Lower lobe of right lung (tissue), 2 donors: ENCODE measurements at regions not wholly inside any gene's neighbourhood (a gene's known extent, or its start where the extent isn't known, plus 50 kb on each side); places are given as distances from the start of the nearest gene placed in this dataset.

Experiments used
- ATAC-seq, 2 donors: fragments of 200-7000 bp; cut with Tn5 transposase; one replicate each; pipeline ENCODE4 v1.9.1; 2020 to 2022; ENCODE audit warnings: mild to moderate bottlenecking in 2 of 2, moderate library complexity in 2 of 2
- DNase-seq: peaks from one replicate; pipeline ENCODE4 v3.0.0-alpha.2; 2020
- H3K27ac ChIP-seq: fragments of 200-600 bp; one replicate; pipeline ENCODE4 v1.8.0; 2022
- H3K27me3 ChIP-seq: fragments of 200-600 bp; one replicate; pipeline ENCODE4 v1.8.0; 2022; ENCODE audit warnings: low read depth
- H3K36me3 ChIP-seq: fragments of 200-600 bp; one replicate; pipeline ENCODE4 v1.8.0; 2022; ENCODE audit warnings: mild to moderate bottlenecking
- H3K4me1 ChIP-seq: fragments of 200-600 bp; one replicate; pipeline ENCODE4 v1.8.0; 2022
- H3K4me3 ChIP-seq: fragments of 200-600 bp; one replicate; pipeline ENCODE4 v1.8.0; 2022; ENCODE audit warnings: mild to moderate bottlenecking
- H3K9me3 ChIP-seq: fragments of 200-600 bp; one replicate; pipeline ENCODE4 v1.8.0; 2022
- CTCF ChIP-seq: fragments of 200-600 bp; IDR thresholded peaks from one replicate; pipeline ENCODE4 v1.8.0; 2022; ENCODE audit warnings: antibody characterized with exemption, mild to moderate bottlenecking
- intact Hi-C: fragments of 100-400 bp; cut with DNase I; formaldehyde crosslinking; loops from one replicate; pipeline ENCODE4 v1.11.0; 2022
- donor health status: DM: no; HTN: yes; CAD: no; lungs with severe emphysema.

GRCh38 chr9:80504601-80505230 is 933.0 kb downstream of the TLE4 start:
- Histone ChIP-seq H3K9me3 (no peaks in the 10 kb centered on the region), H3K4me3 (no peak overlapping the region), H3K4me1 (peaks cover 16% of the 10 kb centered on the region), H3K27me3 (no peaks in the 10 kb centered on the region), H3K36me3 (no peaks in the 10 kb centered on the region), H3K27ac (no peak overlapping the region)
- DNase-seq (no peak), ATAC-seq (no peak)
- intact Hi-C loops: no loop called here
- TF ChIP-seq CTCF: no peak

- Histone ChIP-seq H3K36me3 (no peaks in the 10 kb centered on the region), H3K4me1 (peaks cover 16% of the 10 kb centered on the region), H3K27ac (no peak overlapping the region), H3K27me3 (no peaks in the 10 kb centered on the region), H3K4me3 (no peak overlapping the region), H3K9me3 (no peaks in the 10 kb centered on the region)
- no peak for TF ChIP-seq CTCF
- ATAC-seq (peak in 1 of 2 donors; percentile 18), DNase-seq (no peak)
- intact Hi-C loops: no loop called here
These were observed 932.0 kb downstream of the TLE4 start for GRCh38 chr9:80503671-80504281.

- DNase-seq (no peak), ATAC-seq (no peak)
- Histone ChIP-seq H3K9me3 (no peaks in the 10 kb centered on the region), H3K4me1 (peaks cover 16% of the 10 kb centered on the region), H3K4me3 (no peak overlapping the region), H3K27me3 (no peaks in the 10 kb centered on the region), H3K27ac (no peak overlapping the region), H3K36me3 (no peaks in the 10 kb centered on the region)
- no peak for TF ChIP-seq CTCF
- intact Hi-C loops: no loop called here
These were observed 930.5 kb downstream of the TLE4 start for GRCh38 chr9:80502306-80502705.

- Histone ChIP-seq H3K27me3 (no peaks in the 10 kb centered on the region), H3K36me3 (no peaks in the 10 kb centered on the region), H3K4me1 (peaks cover 16% of the 10 kb centered on the region), H3K9me3 (no peaks in the 10 kb centered on the region), H3K4me3 (no peak overlapping the region), H3K27ac (no peak overlapping the region)
- no peak for TF ChIP-seq CTCF
- DNase-seq (no peak), ATAC-seq (peak in 1 of 2 donors; percentile 37)
- intact Hi-C loops: no loop called here
These were observed 929.9 kb downstream of the TLE4 start for GRCh38 chr9:80501635-80502034.

GRCh38 chr9:80500300-80500699 is 928.5 kb downstream of the TLE4 start:
- no peak overlapping the region for H3K27ac ChIP-seq
- ATAC-seq (no peak), DNase-seq (no peak)
- no peaks in the 10 kb centered on the region for H3K9me3 ChIP-seq
- no peaks in the 10 kb centered on the region for H3K27me3 ChIP-seq
- intact Hi-C loops: no loop called here
- no peaks in the 10 kb centered on the region for H3K36me3 ChIP-seq
- no peak for TF ChIP-seq CTCF
- peaks cover 16% of the 10 kb centered on the region for H3K4me1 ChIP-seq
- no peak overlapping the region for H3K4me3 ChIP-seq
